CD4-positive, alpha-beta T cell treated with Interleukin-15 for 4 hours (primary cell): ENCODE measurements at regions not wholly inside any gene's neighbourhood (a gene's known extent, or its start where the extent isn't known, plus 50 kb on each side); places are given as distances from the start of the nearest gene placed in this dataset.
"Not testable (repeated sequence)": the region's sequence is repeated elsewhere in the genome, so short reads cannot be mapped to it uniquely, and the experiment has no call there.

Source experiments
- DNase-seq: peaks from one replicate; pipeline ENCODE4 v3.0.0-alpha.2; 2020; ENCODE audit warnings: low spot score

GRCh38 chr22:48639021-48639795 is 1188.5 kb downstream of the BRD1 start:
- DNase-seq = no peak

- DNase-seq = no peak
These were observed 1190.4 kb downstream of the BRD1 start for GRCh38 chr22:48637231-48637630.

GRCh38 chr22:48636746-48637145 is 1190.9 kb downstream of the BRD1 start:
- DNase-seq = no peak

GRCh38 chr22:48635816-48636215 is 1191.9 kb downstream of the BRD1 start:
- no peak for DNase-seq

GRCh38 chr22:48635031-48635430 is 1192.6 kb downstream of the BRD1 start:
- DNase-seq = no peak

- DNase-seq = no peak
These were observed 1193.5 kb downstream of the BRD1 start for GRCh38 chr22:48633996-48634836.

- no peak for DNase-seq
These were observed 1194.9 kb downstream of the BRD1 start for GRCh38 chr22:48632646-48633246.

GRCh38 chr22:48631288-48631863 is 1196.3 kb downstream of the BRD1 start:
- no peak for DNase-seq

- DNase-seq = no peak
These were observed 1196.8 kb downstream of the BRD1 start for GRCh38 chr22:48630848-48631247.

GRCh38 chr22:48630433-48630754 is 1197.3 kb downstream of the BRD1 start:
- no peak for DNase-seq

GRCh38 chr22:48629631-48630432 is 1197.8 kb downstream of the BRD1 start:
- no peak for DNase-seq

GRCh38 chr22:48628891-48629543 is 1198.7 kb downstream of the BRD1 start:
- no peak for DNase-seq

- DNase-seq = no peak
These were observed 1199.7 kb downstream of the BRD1 start for GRCh38 chr22:48627966-48628365.

GRCh38 chr22:48627203-48627602 is 1200.5 kb downstream of the BRD1 start:
- no peak for DNase-seq

GRCh38 chr22:48624401-48624800 is 1203.3 kb downstream of the BRD1 start:
- no peak for DNase-seq

- no peak for DNase-seq
These were observed 1204.7 kb downstream of the BRD1 start for GRCh38 chr22:48622891-48623545.

GRCh38 chr22:48621085-48621484 is 1206.6 kb downstream of the BRD1 start:
- no peak for DNase-seq

- not testable (repeated sequence) for DNase-seq
These were observed 1207.2 kb downstream of the BRD1 start for GRCh38 chr22:48620460-48620859.

- DNase-seq = no peak
These were observed 1208.0 kb downstream of the BRD1 start for GRCh38 chr22:48619721-48620120.

GRCh38 chr22:48618326-48618725 is 1209.3 kb downstream of the BRD1 start:
- no peak for DNase-seq

GRCh38 chr22:48616656-48617055 is 1211.0 kb downstream of the BRD1 start:
- no peak for DNase-seq
